ENCODE measurements at regions not wholly inside any gene's neighbourhood (a gene's known extent, or its start where the extent isn't known, plus 50 kb on each side); places are given as distances from the start of the nearest gene placed in this dataset.

DNA sequence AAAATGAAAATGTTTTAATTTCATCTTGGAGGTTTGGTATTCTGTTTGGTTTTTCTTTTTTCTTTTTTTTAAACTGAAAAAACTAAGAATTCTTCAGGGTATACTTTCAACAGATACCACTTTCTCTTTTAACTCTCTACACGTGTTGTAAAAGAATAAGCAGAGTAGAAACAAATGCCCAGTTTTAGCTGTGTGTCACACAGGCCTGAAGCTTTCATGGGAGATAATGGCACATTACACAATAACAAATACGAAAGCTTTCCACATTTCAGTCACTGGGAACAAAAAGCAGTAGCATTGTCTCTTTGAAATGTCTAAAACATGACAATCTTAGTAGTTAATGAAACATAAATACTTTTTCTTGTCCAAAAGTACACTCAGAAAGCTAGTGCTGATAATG, 818.5 kb downstream of the TBL1XR1 start:
- TF ChIP-seq POLR2AphosphoS5 (IDR thresholded peaks at IDR 0.05; ENCODE audit: low read depth, low read length) = no peak
- TF ChIP-seq POLR2A (IDR thresholded peaks at IDR 0.05; ENCODE audit: low read depth, low read length) = no peak

All from GM12891 (cell line).